AG04449 (cell line): ENCODE measurements at regions not wholly inside any gene's neighbourhood (a gene's known extent, or its start where the extent isn't known, plus 50 kb on each side); places are given as distances from the start of the nearest gene placed in this dataset.

Experiments used
- CTCF ChIA-PET: fragments of 350-600 bp; formaldehyde crosslinking; extraction: SDS; loops from one replicate; lab custom pipeline; 2021; ENCODE audit warnings: antibody characterized with exemption; lab: Yijun Ruan, JAX
- POLR2A ChIA-PET: fragments of 400-600, 350-600 bp; formaldehyde crosslinking; extraction: SDS; loops from one replicate; lab custom pipeline; 2020; ENCODE audit warnings: antibody characterized with exemption, inconsistent platforms; lab: Yijun Ruan, JAX
- DNase-seq: peaks from one replicate; pipeline ENCODE4 v3.0.0-alpha.2; 2010; ENCODE audit warnings: low read depth, low spot score
- H3K4me3 ChIP-seq: 2 replicates; pipeline ENCODE4 v1.5.1; 2011; ENCODE audit warnings: low read depth, mild to moderate bottlenecking, control low read depth, low read length
- CTCF ChIP-seq: IDR thresholded peaks from one replicate; pipeline ENCODE4 v1.5.1; 2011; ENCODE audit warnings: mild to moderate bottlenecking, moderate library complexity, low read length, control low read depth, inconsistent platforms; ENCODE audit not compliant: insufficient read depth; ENCODE audit errors: missing control alignments

- H3K4me3 ChIP-seq: no peak overlapping the region
- DNase-seq: no peak
- TF ChIP-seq CTCF: no peak
- ChIA-PET POLR2A (no interaction called here), CTCF (no interaction called here)
These were observed 1093.9 kb upstream of the CDH6 start for GRCh38 chr5:30099634-30100033.

- CTCF ChIA-PET: no interaction called here
- no peak for TF ChIP-seq CTCF
- POLR2A ChIA-PET: no interaction called here
These were observed 1094.5 kb upstream of the CDH6 start for GRCh38 chr5:30098940-30099339.

GRCh38 chr5:30092548-30092947 is 1100.9 kb upstream of the CDH6 start:
- no peak for TF ChIP-seq CTCF
- no peak overlapping the region for H3K4me3 ChIP-seq
- no peak for DNase-seq
- ChIA-PET CTCF (no interaction called here), POLR2A (no interaction called here)

More at GRCh38 chr5:30098940-30099339, 1094.5 kb upstream of the CDH6 start:
- no peak for DNase-seq
- H3K4me3 ChIP-seq: no peak overlapping the region

GRCh38 chr5:30069441-30070263 is 1123.8 kb upstream of the CDH6 start:
- ChIA-PET POLR2A (no interaction called here), CTCF (no interaction called here)
- DNase-seq: no peak
- H3K4me3 ChIP-seq: no peak overlapping the region
- TF ChIP-seq CTCF: no peak

GRCh38 chr5:30063503-30063902 is 1130.0 kb upstream of the CDH6 start:
- ChIA-PET POLR2A (no interaction called here), CTCF (no interaction called here)
- DNase-seq: no peak
- no peak overlapping the region for H3K4me3 ChIP-seq
- no peak for TF ChIP-seq CTCF

- ChIA-PET POLR2A (no interaction called here), CTCF (no interaction called here)
- no peak for TF ChIP-seq CTCF
- H3K4me3 ChIP-seq: no peak overlapping the region
- DNase-seq: no peak
These were observed 1141.5 kb upstream of the CDH6 start for GRCh38 chr5:30051976-30052375.
